ENCODE measurements at regions not wholly inside any gene's neighbourhood (a gene's known extent, or its start where the extent isn't known, plus 50 kb on each side); places are given as distances from the start of the nearest gene placed in this dataset.

DNA sequence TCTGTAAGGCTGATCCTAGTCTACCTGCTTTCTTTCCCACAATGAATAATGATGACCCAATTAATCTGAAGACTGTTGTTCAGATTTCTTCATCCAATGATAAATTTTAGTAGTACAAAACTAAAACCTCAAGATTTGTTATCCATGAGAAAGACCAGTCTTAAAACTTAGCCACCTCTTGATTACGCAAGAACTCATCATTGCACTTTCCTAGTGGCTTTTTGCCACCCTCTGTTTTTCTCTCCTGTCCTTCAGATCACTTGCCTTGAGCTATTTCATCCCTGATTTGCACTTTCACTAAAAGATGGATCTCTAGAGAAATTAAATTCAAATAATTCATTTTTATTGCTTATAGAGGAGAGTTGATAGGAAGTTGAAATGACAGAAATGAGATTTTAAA is 142.7 kb upstream of the RBMS3 start:
- Histone ChIP-seq H3K9ac (replicated peaks in 1 of 4; ENCODE audit: extremely low read depth in 1 of 4, low read depth in 3 of 4, low read length in 3 of 4) (no peak overlapping the region), H3K9me3 (ENCODE audit: insufficient read depth in 2 of 2, low read depth in 1 of 2, low read length in 1 of 2) (no peaks in the 10 kb centered on the region), H2AK5ac (ENCODE audit: low read depth, low read length) (no peak overlapping the region), H3K4me2 (ENCODE audit: insufficient read depth in 1 of 2, low read depth in 2 of 2, low read length in 2 of 2) (no peak overlapping the region), H4K5ac (ENCODE audit: insufficient read length, low read depth, low read length) (no peak overlapping the region), H3K4ac (replicated peaks; ENCODE audit: insufficient read length, low read depth, low read length) (no peak overlapping the region), H3K14ac (ENCODE audit: insufficient read length) (no peak overlapping the region), H2BK120ac (replicated peaks; ENCODE audit: low read depth, low read length) (no peak overlapping the region), H2BK12ac (ENCODE audit: low read depth, low read length) (no peak overlapping the region), H3K27ac (ENCODE audit: low read depth, low read length) (no peak overlapping the region), H3K27me3 (replicated peaks in 1 of 4; ENCODE audit: control insufficient read depth in 3 of 4, extremely low read depth in 1 of 4, insufficient read depth in 3 of 4, low read length in 3 of 4) (0 out of 7 replicates have a peak, but pooled peaks cover 0 to 2% (median 0%) of the 10 kb centered on the region in 4 experiments), H3K18ac (ENCODE audit: extremely low read depth, low read length) (no peak overlapping the region), H2AFZ (ENCODE audit: low read length) (no peak overlapping the region), H4K91ac (replicated peaks; ENCODE audit: insufficient read length, low read length) (no peak overlapping the region), H3K56ac (replicated peaks; ENCODE audit: insufficient read length, low read depth, low read length) (no peak overlapping the region), H3K79me2 (ENCODE audit: control insufficient read depth in 1 of 2, insufficient read depth in 2 of 2, low read length in 2 of 2) (no peaks in the 10 kb centered on the region), H2BK15ac (ENCODE audit: low read length) (no peak overlapping the region), H3K23ac (ENCODE audit: insufficient read length) (no peak overlapping the region), H4K8ac (ENCODE audit: extremely low read depth, insufficient read depth, low read length) (no peak overlapping the region), H4K20me1 (replicated peaks in 1 of 2; ENCODE audit: control insufficient read depth in 1 of 2, insufficient read depth in 2 of 2, low read length in 2 of 2) (no peaks in the 10 kb centered on the region), H3K79me1 (ENCODE audit: low read depth, low read length) (no peaks in the 10 kb centered on the region), H2BK5ac (ENCODE audit: low read depth, low read length) (no peak overlapping the region), H2BK20ac (ENCODE audit: low read length) (no peak overlapping the region), H3K23me2 (ENCODE audit: low read depth, low read length) (no peaks in the 10 kb centered on the region), H3K4me3 (ENCODE audit: extremely low read depth in 1 of 4, insufficient read depth in 2 of 4, low read depth in 3 of 4, low read length in 4 of 4) (no peak overlapping the region), H3K4me1 (replicated peaks in 1 of 4; ENCODE audit: control insufficient read depth in 3 of 4, insufficient read depth in 4 of 4, low read length in 3 of 4) (peaks cover 0 to 9% (median 4%) of the 10 kb centered on the region in 4 experiments; a peak in 3 of 7 replicates), H3K36me3 (ENCODE audit: control insufficient read depth in 2 of 4, insufficient read depth in 4 of 4, low read length in 3 of 4) (no peaks in the 10 kb centered on the region)
- POLR2A ChIA-PET (ENCODE audit: partially characterized antibody): no interaction called here
- DNase-seq (ENCODE audit: low read depth in 1 of 2, low spot score in 2 of 2) (no peak), FAIRE-seq (no peak)
- TF ChIP-seq USF2 (IDR thresholded peaks at IDR 0.05; ENCODE audit: low read length): no peak
- peak; percentile 87 for TF ChIP-seq CEBPB (IDR thresholded peaks at IDR 0.05; ENCODE audit: low read depth, low read length)
- CTCF ChIA-PET (ENCODE audit: partially characterized antibody): interaction anchor here (0.6 kb wide), 1 partner anchor 899 kb away, joined by 4 read pairs; no protein-coding TSS in a partner anchor
- 93% methylated on average over 1 of the region's 1 CpG; no CpG with 5 or more reads in 1 of the 2 experiments for WGBS, 2 experiments (ENCODE audit: extremely low coverage in 1 of 2, insufficient coverage in 1 of 2, insufficient read length in 1 of 2, insufficient replicate concordance in 2 of 2, low coverage in 1 of 2, low lambda C conversion rate in 2 of 2, missing lambda C conversion rate in 1 of 2)

Measured in H1 (cell line).